GM12865 (cell line): ENCODE measurements at regions not wholly inside any gene's neighbourhood (a gene's known extent, or its start where the extent isn't known, plus 50 kb on each side); places are given as distances from the start of the nearest gene placed in this dataset.

ENCODE experiments used
- DNase-seq: peaks from one replicate; pipeline ENCODE4 v3.0.0; 2010; ENCODE audit warnings: low read depth
- H3K4me3 ChIP-seq: 2 replicates; pipeline ENCODE4 v1.5.1; 2011; ENCODE audit warnings: mild to moderate bottlenecking, low read depth, low read length, control low read depth
- CTCF ChIP-seq: IDR thresholded peaks from 2 replicates; pipeline ENCODE4 v1.5.1; 2011; ENCODE audit warnings: low read length, control low read depth, low read depth, inconsistent platforms; ENCODE audit not compliant: insufficient read depth; ENCODE audit errors: missing control alignments

GRCh38 chr12:28652239-28652638 is 462.0 kb downstream of the CCDC91 start:
- DNase-seq, result no peak
- no peak for TF ChIP-seq CTCF

DNA sequence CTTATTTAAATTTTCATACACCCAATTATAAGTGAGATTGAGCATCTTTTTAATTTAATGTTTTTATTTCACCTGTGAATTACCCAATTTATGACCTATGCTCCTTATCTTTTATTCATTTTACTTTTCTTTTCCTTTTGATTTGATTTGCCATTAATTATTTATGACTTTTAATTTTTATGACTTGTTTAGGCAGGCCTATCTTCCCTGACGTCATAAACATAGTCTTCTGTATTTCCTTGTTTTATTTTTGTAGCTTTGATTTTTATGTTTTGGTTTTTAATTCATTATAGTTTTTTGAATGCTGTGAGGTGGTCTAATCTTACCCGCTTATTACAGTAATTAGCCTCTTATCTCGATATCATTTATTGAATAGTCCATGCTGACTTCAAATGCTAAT is 467.1 kb upstream of the FAR2 start:
- no peak for TF ChIP-seq CTCF
- no peak overlapping the region for H3K4me3 ChIP-seq
- no peak for DNase-seq

More at GRCh38 chr12:28652239-28652638, 462.0 kb downstream of the CCDC91 start:
- no peak overlapping the region for H3K4me3 ChIP-seq

DNA sequence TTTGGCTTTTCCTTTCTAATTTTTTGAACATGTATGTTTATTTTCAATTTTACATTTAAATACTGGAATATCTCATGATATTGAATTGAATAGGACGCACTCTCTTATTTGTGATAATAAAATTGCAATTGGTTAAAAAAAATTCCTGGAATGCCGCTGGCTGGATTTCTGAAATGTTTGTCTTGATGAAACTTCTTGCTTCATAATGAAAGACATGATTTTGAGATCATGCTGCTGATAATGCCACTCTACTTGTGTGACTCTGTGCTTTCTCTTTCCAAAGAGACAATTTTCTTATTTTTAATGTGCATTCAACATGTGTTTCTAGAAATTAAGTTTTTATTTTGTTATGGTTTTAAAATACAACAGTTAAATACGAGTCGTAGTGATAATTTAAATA is 465.7 kb upstream of the FAR2 start:
- no peak for TF ChIP-seq CTCF
- no peak for DNase-seq
- H3K4me3 ChIP-seq, result no peak overlapping the region

GRCh38 chr12:28689398-28690175 is 459.5 kb upstream of the FAR2 start:
- no peak for TF ChIP-seq CTCF
- no peak overlapping the region for H3K4me3 ChIP-seq
- no peak for DNase-seq

GRCh38 chr12:28693565-28694219 is 455.4 kb upstream of the FAR2 start:
- DNase-seq, result no peak
- no peak overlapping the region for H3K4me3 ChIP-seq
- TF ChIP-seq CTCF, result no peak

DNA sequence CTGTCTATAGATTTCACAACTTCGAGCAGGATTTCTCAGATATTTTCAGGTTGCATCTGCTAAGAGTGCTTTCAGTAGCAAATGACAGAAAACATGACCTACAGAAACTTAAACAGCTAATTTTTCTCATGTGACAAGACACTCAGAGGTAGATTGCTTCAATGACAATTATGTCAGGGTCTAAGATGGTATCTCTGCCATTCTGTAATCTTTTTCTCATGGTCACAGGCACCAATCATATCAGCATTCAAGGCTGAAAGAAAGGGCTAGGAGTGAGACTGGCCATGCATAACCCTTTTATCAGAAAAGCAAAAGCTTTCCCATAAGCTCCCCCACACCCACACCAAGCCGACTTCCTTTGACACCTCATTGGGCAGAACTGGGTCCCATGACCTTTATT is 450.5 kb upstream of the FAR2 start:
- peak; percentile 2 for DNase-seq
- TF ChIP-seq CTCF, result no peak

GRCh38 chr12:28699029-28699428 is 450.0 kb upstream of the FAR2 start:
- TF ChIP-seq CTCF, result no peak
- DNase-seq, result no peak
- H3K4me3 ChIP-seq, result no peak overlapping the region

More for the DNA sequence above, 450.5 kb upstream of the FAR2 start:
- H3K4me3 ChIP-seq, result no peak overlapping the region
